SK-N-SH (cell line): ENCODE measurements at regions not wholly inside any gene's neighbourhood (a gene's known extent, or its start where the extent isn't known, plus 50 kb on each side); places are given as distances from the start of the nearest gene placed in this dataset.

Experiments
- CTCF ChIA-PET: fragments of 300-600, 350-600 bp; formaldehyde crosslinking; extraction: SDS; loops from one replicate; lab custom pipeline; 2021; lab: Yijun Ruan, JAX
- POLR2A ChIA-PET: fragments of 350-600 bp; sonication (Branson Sonifier 250); formaldehyde crosslinking; extraction: SDS; loops from one replicate; lab custom pipeline; 2020; ENCODE audit warnings: antibody characterized with exemption, inconsistent platforms; lab: Yijun Ruan, JAX
- DNase-seq: peaks from one replicate; pipeline ENCODE4 v3.0.0; 2012
- H2AFZ ChIP-seq: fragments of 200-600 bp; sonication (generic); 2 replicates; pipeline ENCODE4 v1.8.1; 2016; ENCODE audit warnings: antibody characterized with exemption, mild to moderate bottlenecking, low read depth
- H3F3A ChIP-seq: fragments of 200-600 bp; sonication (generic); replicated peaks from 2 replicates; pipeline ENCODE3; 2016; ENCODE audit warnings: antibody characterized with exemption, mild to moderate bottlenecking; ENCODE audit not compliant: insufficient read depth
- H3K27ac ChIP-seq, 2 experiments: fragments of 200-500 bp in 1 of 2; fragments of 200-600 bp in 1 of 2; sonication (Bioruptor generic) in 1 of 2; sonication (generic), shearing (Covaris generic) in 1 of 2; 2 replicates each; pipeline versions ENCODE4 v1.5.1 to v1.6.1; 2014 to 2016; ENCODE audit warnings: low read depth in 2 of 2, inconsistent platforms in 1 of 2, low read length in 1 of 2, mild to moderate bottlenecking in 1 of 2, mixed read lengths in 1 of 2
- H3K27me3 ChIP-seq: fragments of 200-600 bp; sonication (generic), shearing (Covaris generic); 2 replicates; pipeline ENCODE4 v1.6.1; 2016; ENCODE audit warnings: mixed run types; ENCODE audit not compliant: insufficient read depth
- H3K36me3 ChIP-seq, 2 experiments: fragments of 200-500 bp in 1 of 2; fragments of 200-600 bp in 1 of 2; sonication (Bioruptor generic) in 1 of 2; sonication (generic) in 1 of 2; replicated peaks in 1 of 2; 2 replicates each; pipeline versions ENCODE3 to v1.5.1; 2014 to 2016; ENCODE audit warnings: low read length in 1 of 2, mild to moderate bottlenecking in 1 of 2; ENCODE audit not compliant: insufficient read depth in 2 of 2, control insufficient read depth in 1 of 2
- H3K4me1 ChIP-seq, 2 experiments: fragments of 200-500 bp in 1 of 2; fragments of 200-600 bp in 1 of 2; sonication (Bioruptor generic) in 1 of 2; sonication (generic), shearing (Covaris generic) in 1 of 2; 2 replicates each; pipeline versions ENCODE4 v1.5.1 to v1.6.1; 2014 to 2016; ENCODE audit warnings: low read depth in 1 of 2, low read length in 1 of 2, mixed run types in 1 of 2; ENCODE audit not compliant: insufficient read depth in 2 of 2, control insufficient read depth in 1 of 2
- H3K4me2 ChIP-seq: fragments of 200-600 bp; sonication (generic), shearing (Covaris generic); 2 replicates; pipeline ENCODE4 v1.6.1; 2017; ENCODE audit warnings: mixed run types
- H3K4me3 ChIP-seq, 2 experiments: fragments of 200-500 bp in 1 of 2; fragments of 200-600 bp in 1 of 2; sonication (Bioruptor generic) in 1 of 2; sonication (generic), shearing (Covaris generic) in 1 of 2; 2 replicates each; pipeline versions ENCODE4 v1.5.1 to v1.8.1; 2014 to 2016; ENCODE audit warnings: low read depth in 2 of 2, inconsistent platforms in 1 of 2, low read length in 1 of 2, mild to moderate bottlenecking in 1 of 2, mixed read lengths in 1 of 2, moderate library complexity in 1 of 2
- H3K79me2 ChIP-seq: fragments of 200-600 bp; sonication (generic); 2 replicates; pipeline ENCODE4 v1.8.1; 2017; ENCODE audit warnings: mild to moderate bottlenecking; ENCODE audit not compliant: insufficient read depth
- H3K9ac ChIP-seq: fragments of 200-600 bp; sonication (generic); 2 replicates; pipeline ENCODE4 v1.6.1; 2017; ENCODE audit warnings: mixed run types
- H3K9me2 ChIP-seq: fragments of 200-600 bp; sonication (generic); 2 replicates; pipeline ENCODE4 v1.6.1; 2017; ENCODE audit warnings: mixed run types
- H3K9me3 ChIP-seq: fragments of 200-600 bp; sonication (generic); 2 replicates; pipeline ENCODE4 v1.6.1; 2017; ENCODE audit warnings: mixed run types, mild to moderate bottlenecking, moderate library complexity
- H4K20me1 ChIP-seq: fragments of 200-600 bp; sonication (generic); 2 replicates; pipeline ENCODE4 v1.6.1; 2017; ENCODE audit warnings: mild to moderate bottlenecking, mixed run types; ENCODE audit not compliant: insufficient read depth
- CHD2 ChIP-seq: fragments of 150-350 bp; IDR thresholded peaks from 2 replicates; pipeline ENCODE4 v1.6.1; 2018; ENCODE audit warnings: low read length; ENCODE audit not compliant: partially characterized antibody
- EZH2phosphoT487 ChIP-seq: fragments of 200-600 bp; sonication (generic); IDR thresholded peaks from 2 replicates; pipeline ENCODE4 v1.6.1; 2017; ENCODE audit warnings: low read depth, mixed run types, mild to moderate bottlenecking, antibody characterized with exemption, moderate library complexity, borderline replicate concordance
- FOXM1 ChIP-seq: IDR thresholded peaks from 2 replicates; pipeline ENCODE4 v1.4.0; 2012; ENCODE audit warnings: low read depth, mild to moderate bottlenecking
- GABPA ChIP-seq: IDR thresholded peaks from 2 replicates; pipeline ENCODE4 v1.4.0; 2012; ENCODE audit warnings: low read depth, mild to moderate bottlenecking
- NFIC ChIP-seq: IDR thresholded peaks from 2 replicates; pipeline ENCODE4 v1.4.0; 2012; ENCODE audit warnings: borderline replicate concordance
- NRF1 ChIP-seq: IDR thresholded peaks from 2 replicates; pipeline ENCODE4 v1.6.1; 2012; ENCODE audit warnings: low read depth, mild to moderate bottlenecking, low read length
- POLR2AphosphoS5 ChIP-seq: IDR thresholded peaks from 2 replicates; pipeline ENCODE4 v1.6.1; 2012; ENCODE audit warnings: low read depth, low read length
- RFX5 ChIP-seq: IDR thresholded peaks from 2 replicates; pipeline ENCODE4 v1.6.1; 2012; ENCODE audit warnings: mild to moderate bottlenecking, improper control_type of control experiment, low read length
- RXRA ChIP-seq: IDR thresholded peaks from 2 replicates; pipeline ENCODE4 v1.4.0; 2012; ENCODE audit warnings: low read depth, mild to moderate bottlenecking, borderline replicate concordance
- SMC3 ChIP-seq: IDR thresholded peaks from 2 replicates; pipeline ENCODE4 v1.6.1; 2012; ENCODE audit warnings: low read depth, low read length, improper control_type of control experiment
- TCF12 ChIP-seq: IDR thresholded peaks from 2 replicates; pipeline ENCODE4 v1.4.0; 2012
- TEAD4 ChIP-seq: IDR thresholded peaks from 2 replicates; pipeline ENCODE4 v1.4.0; 2012; ENCODE audit warnings: mild to moderate bottlenecking, borderline replicate concordance; ENCODE audit not compliant: insufficient read depth
- WGBS: methylation state at CpG from one replicate; pipeline ENCODE4 v1.1.6; 2017; ENCODE audit warnings: low lambda C conversion rate; 5-methylcytosine and 5-hydroxymethylcytosine counted together
- TF ChIP-seq, protein P1 (sequence below): IDR thresholded peaks from 2 replicates; pipeline ENCODE4 v1.4.0; 2012; ENCODE audit warnings: low read depth
- TF ChIP-seq, protein P2 (sequence below): fragments of 150-350 bp; IDR thresholded peaks from 2 replicates; pipeline ENCODE4 v1.6.1; 2017; ENCODE audit warnings: antibody characterized with exemption, low read length, low read depth, borderline replicate concordance
- TF ChIP-seq, protein P3 (sequence below): IDR thresholded peaks from 2 replicates; pipeline ENCODE4 v1.6.1; 2012; ENCODE audit warnings: mild to moderate bottlenecking, low read depth, low read length, moderate library complexity
- TF ChIP-seq, protein P4 (sequence below): IDR thresholded peaks from 2 replicates; pipeline ENCODE4; 2012
- TF ChIP-seq, protein P5 (sequence below): IDR thresholded peaks from 2 replicates; pipeline ENCODE4 v1.4.0; 2012; ENCODE audit warnings: low read depth, borderline replicate concordance
- TF ChIP-seq, protein P6 (sequence below): IDR thresholded peaks from 2 replicates; pipeline ENCODE4 v1.4.0; 2012; ENCODE audit warnings: low read depth, borderline replicate concordance

DNA sequence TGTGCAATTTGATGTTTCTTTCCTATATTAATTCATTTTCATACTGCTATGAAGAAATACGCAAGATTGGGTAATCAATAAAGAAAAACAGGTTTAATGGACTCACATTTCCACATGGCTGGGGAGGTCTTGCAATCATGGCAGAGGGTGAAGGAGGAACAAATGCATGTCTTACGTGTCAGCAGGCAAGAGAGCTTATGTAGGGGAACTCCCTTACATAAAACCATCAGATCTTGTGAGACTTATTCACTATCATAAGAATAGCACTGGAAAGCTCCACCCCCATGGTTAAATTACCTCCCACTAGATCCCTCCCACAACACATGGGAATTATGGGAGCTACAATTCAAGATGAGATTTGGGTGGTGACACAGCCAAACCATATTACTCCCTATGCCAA lies 418.9 kb upstream of the MAF start:
- no peaks in the 10 kb centered on the region for H3K9me3 ChIP-seq
- no peak overlapping the region for H3K4me3 ChIP-seq
- no peaks in the 10 kb centered on the region for H4K20me1 ChIP-seq
- CTCF ChIA-PET = interaction anchor here (1.5 kb wide), 1 partner anchor 418 kb away, joined by 3 read pairs; no protein-coding TSS in a partner anchor
- H3K36me3 ChIP-seq = no peaks in the 10 kb centered on the region
- POLR2A ChIA-PET = no interaction called here
- no peaks in the 10 kb centered on the region for H3K4me1 ChIP-seq
- H3K9me2 ChIP-seq = no peaks in the 10 kb centered on the region
- H2AFZ ChIP-seq = no peak overlapping the region
- 30% methylated on average over 2 of the region's 2 CpGs for WGBS
- no peak overlapping the region for H3K9ac ChIP-seq
- TF ChIP-seq CHD2 (no peak), EZH2phosphoT487 (no peak), FOXM1 (no peak), RFX5 (no peak), SMC3 (no peak), NFIC (no peak)
- TF ChIP-seq, protein P1, sequence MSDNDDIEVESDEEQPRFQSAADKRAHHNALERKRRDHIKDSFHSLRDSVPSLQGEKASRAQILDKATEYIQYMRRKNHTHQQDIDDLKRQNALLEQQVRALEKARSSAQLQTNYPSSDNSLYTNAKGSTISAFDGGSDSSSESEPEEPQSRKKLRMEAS = no peak
- TF ChIP-seq, protein P2, sequence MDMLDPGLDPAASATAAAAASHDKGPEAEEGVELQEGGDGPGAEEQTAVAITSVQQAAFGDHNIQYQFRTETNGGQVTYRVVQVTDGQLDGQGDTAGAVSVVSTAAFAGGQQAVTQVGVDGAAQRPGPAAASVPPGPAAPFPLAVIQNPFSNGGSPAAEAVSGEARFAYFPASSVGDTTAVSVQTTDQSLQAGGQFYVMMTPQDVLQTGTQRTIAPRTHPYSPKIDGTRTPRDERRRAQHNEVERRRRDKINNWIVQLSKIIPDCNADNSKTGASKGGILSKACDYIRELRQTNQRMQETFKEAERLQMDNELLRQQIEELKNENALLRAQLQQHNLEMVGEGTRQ = no peak
- TF ChIP-seq, protein P3, sequence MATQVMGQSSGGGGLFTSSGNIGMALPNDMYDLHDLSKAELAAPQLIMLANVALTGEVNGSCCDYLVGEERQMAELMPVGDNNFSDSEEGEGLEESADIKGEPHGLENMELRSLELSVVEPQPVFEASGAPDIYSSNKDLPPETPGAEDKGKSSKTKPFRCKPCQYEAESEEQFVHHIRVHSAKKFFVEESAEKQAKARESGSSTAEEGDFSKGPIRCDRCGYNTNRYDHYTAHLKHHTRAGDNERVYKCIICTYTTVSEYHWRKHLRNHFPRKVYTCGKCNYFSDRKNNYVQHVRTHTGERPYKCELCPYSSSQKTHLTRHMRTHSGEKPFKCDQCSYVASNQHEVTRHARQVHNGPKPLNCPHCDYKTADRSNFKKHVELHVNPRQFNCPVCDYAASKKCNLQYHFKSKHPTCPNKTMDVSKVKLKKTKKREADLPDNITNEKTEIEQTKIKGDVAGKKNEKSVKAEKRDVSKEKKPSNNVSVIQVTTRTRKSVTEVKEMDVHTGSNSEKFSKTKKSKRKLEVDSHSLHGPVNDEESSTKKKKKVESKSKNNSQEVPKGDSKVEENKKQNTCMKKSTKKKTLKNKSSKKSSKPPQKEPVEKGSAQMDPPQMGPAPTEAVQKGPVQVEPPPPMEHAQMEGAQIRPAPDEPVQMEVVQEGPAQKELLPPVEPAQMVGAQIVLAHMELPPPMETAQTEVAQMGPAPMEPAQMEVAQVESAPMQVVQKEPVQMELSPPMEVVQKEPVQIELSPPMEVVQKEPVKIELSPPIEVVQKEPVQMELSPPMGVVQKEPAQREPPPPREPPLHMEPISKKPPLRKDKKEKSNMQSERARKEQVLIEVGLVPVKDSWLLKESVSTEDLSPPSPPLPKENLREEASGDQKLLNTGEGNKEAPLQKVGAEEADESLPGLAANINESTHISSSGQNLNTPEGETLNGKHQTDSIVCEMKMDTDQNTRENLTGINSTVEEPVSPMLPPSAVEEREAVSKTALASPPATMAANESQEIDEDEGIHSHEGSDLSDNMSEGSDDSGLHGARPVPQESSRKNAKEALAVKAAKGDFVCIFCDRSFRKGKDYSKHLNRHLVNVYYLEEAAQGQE = no peak
- TF ChIP-seq, protein P4, sequence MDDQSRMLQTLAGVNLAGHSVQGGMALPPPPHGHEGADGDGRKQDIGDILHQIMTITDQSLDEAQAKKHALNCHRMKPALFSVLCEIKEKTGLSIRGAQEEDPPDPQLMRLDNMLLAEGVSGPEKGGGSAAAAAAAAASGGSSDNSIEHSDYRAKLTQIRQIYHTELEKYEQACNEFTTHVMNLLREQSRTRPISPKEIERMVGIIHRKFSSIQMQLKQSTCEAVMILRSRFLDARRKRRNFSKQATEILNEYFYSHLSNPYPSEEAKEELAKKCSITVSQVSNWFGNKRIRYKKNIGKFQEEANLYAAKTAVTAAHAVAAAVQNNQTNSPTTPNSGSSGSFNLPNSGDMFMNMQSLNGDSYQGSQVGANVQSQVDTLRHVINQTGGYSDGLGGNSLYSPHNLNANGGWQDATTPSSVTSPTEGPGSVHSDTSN = no peak
- no peak for DNase-seq
- H3F3A ChIP-seq = no peaks in the 10 kb centered on the region
- H3K79me2 ChIP-seq = no peaks in the 10 kb centered on the region
- H3K4me2 ChIP-seq = no peak overlapping the region
- no peaks in the 10 kb centered on the region for H3K27me3 ChIP-seq
- H3K27ac ChIP-seq = no peak overlapping the region

DNA sequence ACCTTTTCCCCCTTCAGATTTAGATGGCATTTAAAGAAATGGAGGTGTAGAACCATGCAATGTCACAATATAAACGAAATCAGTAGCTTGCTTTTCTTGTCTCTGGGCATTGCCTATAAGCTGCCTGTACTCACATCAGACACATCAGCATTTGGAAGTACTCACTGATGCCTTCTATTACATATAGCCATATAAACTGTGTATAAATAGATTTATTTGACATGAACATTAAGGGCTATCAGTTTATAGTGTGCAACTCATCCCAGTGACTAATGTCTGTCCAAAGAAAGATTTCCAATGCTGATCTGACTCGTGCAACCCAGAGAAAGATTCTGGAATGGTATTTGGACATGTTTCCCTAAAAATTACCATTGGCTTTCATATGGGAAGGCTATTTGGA lies 417.9 kb upstream of the MAF start:
- no peaks in the 10 kb centered on the region for H3K79me2 ChIP-seq
- H3K27me3 ChIP-seq = no peaks in the 10 kb centered on the region
- H4K20me1 ChIP-seq = no peaks in the 10 kb centered on the region
- no peaks in the 10 kb centered on the region for H3K9me2 ChIP-seq
- no peaks in the 10 kb centered on the region for H3K36me3 ChIP-seq
- ChIA-PET CTCF (interaction anchor here (1.5 to 1.6 kb wide), 2 partner anchors 90 to 417 kb away, joined by 3 read pairs; no protein-coding TSS in a partner anchor), POLR2A (no interaction called here)
- no peak overlapping the region for H3K4me2 ChIP-seq
- H3F3A ChIP-seq = no peaks in the 10 kb centered on the region
- H3K27ac ChIP-seq = no peak overlapping the region
- H3K4me1 ChIP-seq = no peaks in the 10 kb centered on the region
- WGBS = 15% methylated on average over 2 of the region's 2 CpGs
- no peak overlapping the region for H2AFZ ChIP-seq
- no peak overlapping the region for H3K9ac ChIP-seq
- no peak overlapping the region for H3K4me3 ChIP-seq
- no peak for DNase-seq
- H3K9me3 ChIP-seq = no peaks in the 10 kb centered on the region
- TF ChIP-seq TEAD4 (no peak), POLR2AphosphoS5 (no peak), GABPA (no peak), NRF1 (no peak), EZH2phosphoT487 (no peak), TCF12 (no peak), RXRA (no peak)
- TF ChIP-seq, protein P2 = no peak
- TF ChIP-seq, protein P5, sequence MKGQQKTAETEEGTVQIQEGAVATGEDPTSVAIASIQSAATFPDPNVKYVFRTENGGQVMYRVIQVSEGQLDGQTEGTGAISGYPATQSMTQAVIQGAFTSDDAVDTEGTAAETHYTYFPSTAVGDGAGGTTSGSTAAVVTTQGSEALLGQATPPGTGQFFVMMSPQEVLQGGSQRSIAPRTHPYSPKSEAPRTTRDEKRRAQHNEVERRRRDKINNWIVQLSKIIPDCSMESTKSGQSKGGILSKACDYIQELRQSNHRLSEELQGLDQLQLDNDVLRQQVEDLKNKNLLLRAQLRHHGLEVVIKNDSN = no peak
- TF ChIP-seq, protein P1 = no peak
- TF ChIP-seq, protein P6, sequence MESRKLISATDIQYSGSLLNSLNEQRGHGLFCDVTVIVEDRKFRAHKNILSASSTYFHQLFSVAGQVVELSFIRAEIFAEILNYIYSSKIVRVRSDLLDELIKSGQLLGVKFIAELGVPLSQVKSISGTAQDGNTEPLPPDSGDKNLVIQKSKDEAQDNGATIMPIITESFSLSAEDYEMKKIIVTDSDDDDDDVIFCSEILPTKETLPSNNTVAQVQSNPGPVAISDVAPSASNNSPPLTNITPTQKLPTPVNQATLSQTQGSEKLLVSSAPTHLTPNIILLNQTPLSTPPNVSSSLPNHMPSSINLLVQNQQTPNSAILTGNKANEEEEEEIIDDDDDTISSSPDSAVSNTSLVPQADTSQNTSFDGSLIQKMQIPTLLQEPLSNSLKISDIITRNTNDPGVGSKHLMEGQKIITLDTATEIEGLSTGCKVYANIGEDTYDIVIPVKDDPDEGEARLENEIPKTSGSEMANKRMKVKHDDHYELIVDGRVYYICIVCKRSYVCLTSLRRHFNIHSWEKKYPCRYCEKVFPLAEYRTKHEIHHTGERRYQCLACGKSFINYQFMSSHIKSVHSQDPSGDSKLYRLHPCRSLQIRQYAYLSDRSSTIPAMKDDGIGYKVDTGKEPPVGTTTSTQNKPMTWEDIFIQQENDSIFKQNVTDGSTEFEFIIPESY = no peak
